ENCODE measurements at regions not wholly inside any gene's neighbourhood (a gene's known extent, or its start where the extent isn't known, plus 50 kb on each side); places are given as distances from the start of the nearest gene placed in this dataset.

- TF ChIP-seq EZH2phosphoT487 (IDR thresholded peaks at IDR 0.05; ENCODE audit: borderline replicate concordance, low read depth) = no peak
- no peak for TF ChIP-seq FOXJ3 (CRISPR knock-in tag; IDR thresholded peaks at IDR 0.05)
- TF ChIP-seq, protein P1, sequence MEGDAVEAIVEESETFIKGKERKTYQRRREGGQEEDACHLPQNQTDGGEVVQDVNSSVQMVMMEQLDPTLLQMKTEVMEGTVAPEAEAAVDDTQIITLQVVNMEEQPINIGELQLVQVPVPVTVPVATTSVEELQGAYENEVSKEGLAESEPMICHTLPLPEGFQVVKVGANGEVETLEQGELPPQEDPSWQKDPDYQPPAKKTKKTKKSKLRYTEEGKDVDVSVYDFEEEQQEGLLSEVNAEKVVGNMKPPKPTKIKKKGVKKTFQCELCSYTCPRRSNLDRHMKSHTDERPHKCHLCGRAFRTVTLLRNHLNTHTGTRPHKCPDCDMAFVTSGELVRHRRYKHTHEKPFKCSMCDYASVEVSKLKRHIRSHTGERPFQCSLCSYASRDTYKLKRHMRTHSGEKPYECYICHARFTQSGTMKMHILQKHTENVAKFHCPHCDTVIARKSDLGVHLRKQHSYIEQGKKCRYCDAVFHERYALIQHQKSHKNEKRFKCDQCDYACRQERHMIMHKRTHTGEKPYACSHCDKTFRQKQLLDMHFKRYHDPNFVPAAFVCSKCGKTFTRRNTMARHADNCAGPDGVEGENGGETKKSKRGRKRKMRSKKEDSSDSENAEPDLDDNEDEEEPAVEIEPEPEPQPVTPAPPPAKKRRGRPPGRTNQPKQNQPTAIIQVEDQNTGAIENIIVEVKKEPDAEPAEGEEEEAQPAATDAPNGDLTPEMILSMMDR (IDR thresholded peaks at IDR 0.05) = no peak
- TF ChIP-seq RCOR1 (IDR thresholded peaks at IDR 0.05; ENCODE audit: low read length) = no peak
- TF ChIP-seq, protein P2, sequence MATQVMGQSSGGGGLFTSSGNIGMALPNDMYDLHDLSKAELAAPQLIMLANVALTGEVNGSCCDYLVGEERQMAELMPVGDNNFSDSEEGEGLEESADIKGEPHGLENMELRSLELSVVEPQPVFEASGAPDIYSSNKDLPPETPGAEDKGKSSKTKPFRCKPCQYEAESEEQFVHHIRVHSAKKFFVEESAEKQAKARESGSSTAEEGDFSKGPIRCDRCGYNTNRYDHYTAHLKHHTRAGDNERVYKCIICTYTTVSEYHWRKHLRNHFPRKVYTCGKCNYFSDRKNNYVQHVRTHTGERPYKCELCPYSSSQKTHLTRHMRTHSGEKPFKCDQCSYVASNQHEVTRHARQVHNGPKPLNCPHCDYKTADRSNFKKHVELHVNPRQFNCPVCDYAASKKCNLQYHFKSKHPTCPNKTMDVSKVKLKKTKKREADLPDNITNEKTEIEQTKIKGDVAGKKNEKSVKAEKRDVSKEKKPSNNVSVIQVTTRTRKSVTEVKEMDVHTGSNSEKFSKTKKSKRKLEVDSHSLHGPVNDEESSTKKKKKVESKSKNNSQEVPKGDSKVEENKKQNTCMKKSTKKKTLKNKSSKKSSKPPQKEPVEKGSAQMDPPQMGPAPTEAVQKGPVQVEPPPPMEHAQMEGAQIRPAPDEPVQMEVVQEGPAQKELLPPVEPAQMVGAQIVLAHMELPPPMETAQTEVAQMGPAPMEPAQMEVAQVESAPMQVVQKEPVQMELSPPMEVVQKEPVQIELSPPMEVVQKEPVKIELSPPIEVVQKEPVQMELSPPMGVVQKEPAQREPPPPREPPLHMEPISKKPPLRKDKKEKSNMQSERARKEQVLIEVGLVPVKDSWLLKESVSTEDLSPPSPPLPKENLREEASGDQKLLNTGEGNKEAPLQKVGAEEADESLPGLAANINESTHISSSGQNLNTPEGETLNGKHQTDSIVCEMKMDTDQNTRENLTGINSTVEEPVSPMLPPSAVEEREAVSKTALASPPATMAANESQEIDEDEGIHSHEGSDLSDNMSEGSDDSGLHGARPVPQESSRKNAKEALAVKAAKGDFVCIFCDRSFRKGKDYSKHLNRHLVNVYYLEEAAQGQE (IDR thresholded peaks at IDR 0.05; ENCODE audit: low read depth, low read length) = no peak
- TF ChIP-seq, protein P3, sequence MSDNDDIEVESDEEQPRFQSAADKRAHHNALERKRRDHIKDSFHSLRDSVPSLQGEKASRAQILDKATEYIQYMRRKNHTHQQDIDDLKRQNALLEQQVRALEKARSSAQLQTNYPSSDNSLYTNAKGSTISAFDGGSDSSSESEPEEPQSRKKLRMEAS (IDR thresholded peaks at IDR 0.05; ENCODE audit: low read depth) = no peak
- no peak for TF ChIP-seq FOSL2 (IDR thresholded peaks at IDR 0.05; ENCODE audit: borderline replicate concordance, low read depth)
Observed at GRCh38 chr13:59367467-59367866, 796.3 kb downstream of the DIAPH3 start.
